ENCODE measurements at regions not wholly inside any gene's neighbourhood (a gene's known extent, or its start where the extent isn't known, plus 50 kb on each side); places are given as distances from the start of the nearest gene placed in this dataset.

- no peak for DNase-seq (ENCODE audit: insufficient read length, low spot score)
- TF ChIP-seq SPI1 (IDR thresholded peaks at IDR 0.05; ENCODE audit: low read depth, low read length), result no peak
- TF ChIP-seq TAF1 (IDR thresholded peaks at IDR 0.05; ENCODE audit: low read depth, low read length), result no peak
- TF ChIP-seq PAX5 (IDR thresholded peaks at IDR 0.05; ENCODE audit: insufficient read depth, low read length, severe bottlenecking), result no peak
- TF ChIP-seq POLR2AphosphoS5 (IDR thresholded peaks at IDR 0.05; ENCODE audit: low read depth, low read length), result no peak
- no peak for TF ChIP-seq POLR2A (IDR thresholded peaks at IDR 0.05; ENCODE audit: low read depth, low read length)
- TF ChIP-seq POU2F2 (IDR thresholded peaks at IDR 0.05; ENCODE audit: low read depth, low read length), result no peak
- no peak for FAIRE-seq
These were observed 272.2 kb upstream of the NPVF start for GRCh38 chr7:25500393-25500921.

GRCh38 chr7:25503306-25503705 is 275.0 kb upstream of the NPVF start:
- DNase-seq (ENCODE audit: insufficient read length, low spot score) (no peak), FAIRE-seq (no peak)
- TF ChIP-seq TAF1 (IDR thresholded peaks at IDR 0.05; ENCODE audit: low read depth, low read length), result no peak
- TF ChIP-seq SPI1 (IDR thresholded peaks at IDR 0.05; ENCODE audit: low read depth, low read length), result no peak
- no peak for TF ChIP-seq POLR2A (IDR thresholded peaks at IDR 0.05; ENCODE audit: low read depth, low read length)
- no peak for TF ChIP-seq POLR2AphosphoS5 (IDR thresholded peaks at IDR 0.05; ENCODE audit: low read depth, low read length)

GRCh38 chr7:25512061-25512687 is 283.9 kb upstream of the NPVF start:
- DNase-seq (ENCODE audit: insufficient read length, low spot score) (no peak), FAIRE-seq (no peak)
- TF ChIP-seq POU2F2 (IDR thresholded peaks at IDR 0.05; ENCODE audit: low read depth, low read length), result no peak
- TF ChIP-seq POLR2AphosphoS5 (IDR thresholded peaks at IDR 0.05; ENCODE audit: low read depth, low read length), result no peak
- TF ChIP-seq PAX5 (IDR thresholded peaks at IDR 0.05; ENCODE audit: insufficient read depth, low read length, severe bottlenecking), result no peak
- TF ChIP-seq SPI1 (IDR thresholded peaks at IDR 0.05; ENCODE audit: low read depth, low read length), result no peak
- no peak for TF ChIP-seq TAF1 (IDR thresholded peaks at IDR 0.05; ENCODE audit: low read depth, low read length)
- TF ChIP-seq POLR2A (IDR thresholded peaks at IDR 0.05; ENCODE audit: low read depth, low read length), result no peak

- DNase-seq (ENCODE audit: insufficient read length, low spot score) (no peak), FAIRE-seq (no peak)
These were observed 287.5 kb upstream of the NPVF start for GRCh38 chr7:25515633-25516275.

GRCh38 chr7:25517906-25518305 is 289.6 kb upstream of the NPVF start:
- no peak for FAIRE-seq

More at GRCh38 chr7:25515633-25516275, 287.5 kb upstream of the NPVF start:
- TF ChIP-seq POU2F2 (IDR thresholded peaks at IDR 0.05; ENCODE audit: low read depth, low read length) (no peak), SPI1 (IDR thresholded peaks at IDR 0.05; ENCODE audit: low read depth, low read length) (no peak), TAF1 (IDR thresholded peaks at IDR 0.05; ENCODE audit: low read depth, low read length) (no peak)

GRCh38 chr7:25520017-25520416 is 291.7 kb upstream of the NPVF start:
- TF ChIP-seq POLR2A (IDR thresholded peaks at IDR 0.05; ENCODE audit: low read depth, low read length), result no peak
- TF ChIP-seq POU2F2 (IDR thresholded peaks at IDR 0.05; ENCODE audit: low read depth, low read length), result no peak
- no peak for TF ChIP-seq TAF1 (IDR thresholded peaks at IDR 0.05; ENCODE audit: low read depth, low read length)
- TF ChIP-seq SPI1 (IDR thresholded peaks at IDR 0.05; ENCODE audit: low read depth, low read length), result no peak
- no peak for TF ChIP-seq POLR2AphosphoS5 (IDR thresholded peaks at IDR 0.05; ENCODE audit: low read depth, low read length)
- no peak for TF ChIP-seq PAX5 (IDR thresholded peaks at IDR 0.05; ENCODE audit: insufficient read depth, low read length, severe bottlenecking)
- no peak for FAIRE-seq
- DNase-seq (ENCODE audit: insufficient read length, low spot score), result no peak

More at GRCh38 chr7:25517906-25518305, 289.6 kb upstream of the NPVF start:
- no peak for DNase-seq (ENCODE audit: insufficient read length, low spot score)
- TF ChIP-seq POLR2A (IDR thresholded peaks at IDR 0.05; ENCODE audit: low read depth, low read length) (no peak), SPI1 (IDR thresholded peaks at IDR 0.05; ENCODE audit: low read depth, low read length) (no peak), POLR2AphosphoS5 (IDR thresholded peaks at IDR 0.05; ENCODE audit: low read depth, low read length) (no peak), TAF1 (IDR thresholded peaks at IDR 0.05; ENCODE audit: low read depth, low read length) (no peak), PAX5 (IDR thresholded peaks at IDR 0.05; ENCODE audit: insufficient read depth, low read length, severe bottlenecking) (no peak), POU2F2 (IDR thresholded peaks at IDR 0.05; ENCODE audit: low read depth, low read length) (no peak)

GRCh38 chr7:25520516-25520915 is 292.2 kb upstream of the NPVF start:
- DNase-seq (ENCODE audit: insufficient read length, low spot score) (no peak), FAIRE-seq (no peak)
- TF ChIP-seq POLR2AphosphoS5 (IDR thresholded peaks at IDR 0.05; ENCODE audit: low read depth, low read length) (no peak), POU2F2 (IDR thresholded peaks at IDR 0.05; ENCODE audit: low read depth, low read length) (no peak), TAF1 (IDR thresholded peaks at IDR 0.05; ENCODE audit: low read depth, low read length) (no peak), SPI1 (IDR thresholded peaks at IDR 0.05; ENCODE audit: low read depth, low read length) (no peak), PAX5 (IDR thresholded peaks at IDR 0.05; ENCODE audit: insufficient read depth, low read length, severe bottlenecking) (no peak), POLR2A (IDR thresholded peaks at IDR 0.05; ENCODE audit: low read depth, low read length) (no peak)

- no peak for FAIRE-seq
- DNase-seq (ENCODE audit: insufficient read length, low spot score), result no peak
- no peak for TF ChIP-seq PAX5 (IDR thresholded peaks at IDR 0.05; ENCODE audit: insufficient read depth, low read length, severe bottlenecking)
- no peak for TF ChIP-seq SPI1 (IDR thresholded peaks at IDR 0.05; ENCODE audit: low read depth, low read length)
- TF ChIP-seq POU2F2 (IDR thresholded peaks at IDR 0.05; ENCODE audit: low read depth, low read length), result no peak
- TF ChIP-seq POLR2A (IDR thresholded peaks at IDR 0.05; ENCODE audit: low read depth, low read length), result no peak
- TF ChIP-seq POLR2AphosphoS5 (IDR thresholded peaks at IDR 0.05; ENCODE audit: low read depth, low read length), result no peak
- no peak for TF ChIP-seq TAF1 (IDR thresholded peaks at IDR 0.05; ENCODE audit: low read depth, low read length)
These were observed 292.9 kb upstream of the NPVF start for GRCh38 chr7:25521236-25521635.

GRCh38 chr7:25522727-25523126 is 294.4 kb upstream of the NPVF start:
- FAIRE-seq (no peak), DNase-seq (ENCODE audit: insufficient read length, low spot score) (no peak)
- TF ChIP-seq PAX5 (IDR thresholded peaks at IDR 0.05; ENCODE audit: insufficient read depth, low read length, severe bottlenecking) (no peak), POU2F2 (IDR thresholded peaks at IDR 0.05; ENCODE audit: low read depth, low read length) (no peak), SPI1 (IDR thresholded peaks at IDR 0.05; ENCODE audit: low read depth, low read length) (no peak)
